HG02884 (cell line): ENCODE measurements at regions not wholly inside any gene's neighbourhood (a gene's known extent, or its start where the extent isn't known, plus 50 kb on each side); places are given as distances from the start of the nearest gene placed in this dataset.

Source experiments
- ATAC-seq: cut with Tn5 transposase; IDR thresholded peaks from one replicate; pipeline ENCODE4 v1.9.1; 2021; ENCODE audit warnings: mild to moderate bottlenecking, moderate library complexity; ENCODE audit not compliant: unreplicated experiment

- ATAC-seq = no peak
These were observed 166.2 kb upstream of the PLXNA2 start for GRCh38 chr1:208410409-208410808.

- no peak for ATAC-seq
These were observed 168.8 kb upstream of the PLXNA2 start for GRCh38 chr1:208413006-208413405.

- no peak for ATAC-seq
These were observed 174.5 kb upstream of the PLXNA2 start for GRCh38 chr1:208418667-208419066.

- no peak for ATAC-seq
These were observed 175.7 kb upstream of the PLXNA2 start for GRCh38 chr1:208419746-208420420.

- ATAC-seq = no peak
These were observed 176.5 kb upstream of the PLXNA2 start for GRCh38 chr1:208420696-208421095.

GRCh38 chr1:208421486-208421885 is 177.3 kb upstream of the PLXNA2 start:
- no peak for ATAC-seq

- ATAC-seq = no peak
These were observed 179.3 kb upstream of the PLXNA2 start for GRCh38 chr1:208423526-208423925.

GRCh38 chr1:208425096-208425495 is 180.9 kb upstream of the PLXNA2 start:
- no peak for ATAC-seq

GRCh38 chr1:208430220-208430619 is 186.0 kb upstream of the PLXNA2 start:
- no peak for ATAC-seq

GRCh38 chr1:208431721-208432120 is 187.5 kb upstream of the PLXNA2 start:
- ATAC-seq = no peak

GRCh38 chr1:208432346-208432745 is 188.2 kb upstream of the PLXNA2 start:
- ATAC-seq = no peak

- ATAC-seq = no peak
These were observed 188.9 kb upstream of the PLXNA2 start for GRCh38 chr1:208433086-208433485.

- no peak for ATAC-seq
These were observed 189.8 kb upstream of the PLXNA2 start for GRCh38 chr1:208433971-208434370.

GRCh38 chr1:208437401-208437800 is 193.2 kb upstream of the PLXNA2 start:
- ATAC-seq = no peak

GRCh38 chr1:208438112-208438699 is 194.0 kb upstream of the PLXNA2 start:
- ATAC-seq = no peak

GRCh38 chr1:208445758-208446203 is 201.6 kb upstream of the PLXNA2 start:
- no peak for ATAC-seq

- ATAC-seq = no peak
These were observed 202.1 kb upstream of the PLXNA2 start for GRCh38 chr1:208446271-208446691.

- ATAC-seq = no peak
These were observed 204.2 kb upstream of the PLXNA2 start for GRCh38 chr1:208448425-208448824.

- ATAC-seq = no peak
These were observed 205.8 kb upstream of the PLXNA2 start for GRCh38 chr1:208449951-208450350.

GRCh38 chr1:208450958-208451357 is 206.8 kb upstream of the PLXNA2 start:
- no peak for ATAC-seq

- no peak for ATAC-seq
These were observed 211.6 kb upstream of the PLXNA2 start for GRCh38 chr1:208455821-208456220.

- ATAC-seq = no peak
These were observed 212.3 kb upstream of the PLXNA2 start for GRCh38 chr1:208456487-208456886.

- ATAC-seq = no peak
These were observed 216.6 kb upstream of the PLXNA2 start for GRCh38 chr1:208460823-208461222.
